Choroid plexus epithelial cell (primary cell): ENCODE measurements at regions not wholly inside any gene's neighbourhood (a gene's known extent, or its start where the extent isn't known, plus 50 kb on each side); places are given as distances from the start of the nearest gene placed in this dataset.

ENCODE experiments used
- DNase-seq: peaks from one replicate; pipeline ENCODE4 v3.0.0-alpha.2; 2010; ENCODE audit warnings: low read depth
- H3K4me3 ChIP-seq: 2 replicates; pipeline ENCODE4 v1.5.1; 2011; ENCODE audit warnings: low read depth, mild to moderate bottlenecking, control low read depth, low read length, moderate library complexity
- TF ChIP-seq, protein P1 (sequence below): conservative IDR thresholded peaks from 2 replicates; pipeline ENCODE4 v1.5.1; 2011; ENCODE audit warnings: low read depth, mild to moderate bottlenecking, control low read depth, inconsistent platforms, low read length, moderate library complexity

GRCh38 chr12:46671102-46671501, 154.7 kb downstream of the SLC38A4 start:
- H3K4me3 ChIP-seq: no peak overlapping the region
- TF ChIP-seq, protein P1, sequence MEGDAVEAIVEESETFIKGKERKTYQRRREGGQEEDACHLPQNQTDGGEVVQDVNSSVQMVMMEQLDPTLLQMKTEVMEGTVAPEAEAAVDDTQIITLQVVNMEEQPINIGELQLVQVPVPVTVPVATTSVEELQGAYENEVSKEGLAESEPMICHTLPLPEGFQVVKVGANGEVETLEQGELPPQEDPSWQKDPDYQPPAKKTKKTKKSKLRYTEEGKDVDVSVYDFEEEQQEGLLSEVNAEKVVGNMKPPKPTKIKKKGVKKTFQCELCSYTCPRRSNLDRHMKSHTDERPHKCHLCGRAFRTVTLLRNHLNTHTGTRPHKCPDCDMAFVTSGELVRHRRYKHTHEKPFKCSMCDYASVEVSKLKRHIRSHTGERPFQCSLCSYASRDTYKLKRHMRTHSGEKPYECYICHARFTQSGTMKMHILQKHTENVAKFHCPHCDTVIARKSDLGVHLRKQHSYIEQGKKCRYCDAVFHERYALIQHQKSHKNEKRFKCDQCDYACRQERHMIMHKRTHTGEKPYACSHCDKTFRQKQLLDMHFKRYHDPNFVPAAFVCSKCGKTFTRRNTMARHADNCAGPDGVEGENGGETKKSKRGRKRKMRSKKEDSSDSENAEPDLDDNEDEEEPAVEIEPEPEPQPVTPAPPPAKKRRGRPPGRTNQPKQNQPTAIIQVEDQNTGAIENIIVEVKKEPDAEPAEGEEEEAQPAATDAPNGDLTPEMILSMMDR: no peak
- no peak for DNase-seq

DNA sequence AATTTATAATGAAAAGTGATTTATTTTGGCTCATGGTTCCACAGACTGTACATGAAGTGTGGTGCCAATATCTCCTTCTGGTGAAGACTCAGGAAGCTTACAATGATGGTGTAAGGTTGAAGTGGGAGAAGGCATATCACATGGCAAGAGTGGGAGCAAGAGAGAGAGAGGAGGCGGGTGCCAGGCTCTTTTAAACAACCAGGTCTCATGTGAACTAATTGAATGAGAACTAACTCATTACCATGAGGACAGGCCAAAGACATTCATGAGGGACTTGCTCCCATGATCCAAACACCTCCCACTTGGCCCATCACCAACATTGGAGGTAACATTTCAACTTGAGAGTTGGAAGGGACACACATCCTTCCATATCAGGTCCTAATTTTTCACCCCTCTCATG, 155.2 kb downstream of the SLC38A4 start:
- DNase-seq: no peak
- no peak overlapping the region for H3K4me3 ChIP-seq
- TF ChIP-seq, protein P1: no peak

- DNase-seq: no peak
- TF ChIP-seq, protein P1: no peak
- no peak overlapping the region for H3K4me3 ChIP-seq
Measured at GRCh38 chr12:46669720-46670119, 156.1 kb downstream of the SLC38A4 start.

DNA sequence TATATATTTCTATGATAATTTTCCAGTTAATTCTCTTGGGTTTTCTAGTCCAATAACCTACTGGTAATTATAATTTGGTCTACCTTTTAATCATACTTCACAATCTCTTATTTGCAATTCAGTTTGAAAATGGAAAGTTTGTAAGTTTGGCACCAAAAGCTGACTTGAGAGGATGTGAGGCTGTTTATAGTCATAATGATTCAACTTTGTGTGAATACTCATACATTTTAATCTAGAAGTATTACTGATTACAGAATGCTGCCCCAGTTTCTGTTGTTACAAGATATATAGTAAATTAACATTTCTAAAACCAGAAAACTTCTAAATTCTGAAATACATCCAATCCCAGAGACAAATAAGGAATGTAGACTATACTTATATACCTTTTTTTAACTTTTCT, 158.2 kb downstream of the SLC38A4 start:
- H3K4me3 ChIP-seq: no peak overlapping the region
- TF ChIP-seq, protein P1: no peak
- peak; percentile 16 for DNase-seq

DNA sequence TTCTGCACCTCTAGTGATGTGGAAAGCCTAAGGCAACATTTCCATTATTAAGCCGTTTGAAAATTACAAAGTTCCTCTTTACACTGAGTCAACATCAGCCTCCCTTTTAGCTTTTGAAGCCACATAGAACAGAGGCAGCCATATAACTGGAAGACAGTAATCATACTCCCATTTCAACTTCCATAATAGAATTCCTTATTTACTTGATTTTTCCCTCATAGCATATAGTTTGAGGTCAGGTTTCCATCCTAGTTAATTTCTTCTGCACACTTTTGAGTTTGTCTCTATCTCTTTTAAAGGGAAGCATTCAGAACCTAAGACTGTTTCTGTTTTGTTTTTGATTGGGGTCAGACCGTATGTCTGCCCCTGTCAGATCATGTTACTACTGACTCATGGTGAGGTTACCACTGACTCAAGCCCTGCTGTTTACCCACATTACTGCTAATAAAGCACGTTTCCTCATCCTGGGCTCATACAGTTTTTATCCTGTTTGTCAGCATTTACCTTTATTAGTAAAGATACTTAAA, 161.0 kb downstream of the SLC38A4 start:
- TF ChIP-seq, protein P1: no peak
- DNase-seq: peak; percentile 97
- no peak overlapping the region for H3K4me3 ChIP-seq

- TF ChIP-seq, protein P1: no peak
- H3K4me3 ChIP-seq: no peak overlapping the region
- no peak for DNase-seq
Measured at GRCh38 chr12:46663318-46663717, 162.5 kb downstream of the SLC38A4 start.

- H3K4me3 ChIP-seq: no peak overlapping the region
- TF ChIP-seq, protein P1: peak; percentile 88
- DNase-seq: peak; percentile 97
Measured at GRCh38 chr12:46661110-46661845, 164.5 kb downstream of the SLC38A4 start.
